ENCODE measurements at regions not wholly inside any gene's neighbourhood (a gene's known extent, or its start where the extent isn't known, plus 50 kb on each side); places are given as distances from the start of the nearest gene placed in this dataset.

GRCh38 chr15:93981706-93982105 lies 249.7 kb upstream of the MCTP2 start:
- TF ChIP-seq CTCF (IDR thresholded peaks at IDR 0.05 in 2 of 3, conservative IDR thresholded peaks at IDR 0.05 in 1 of 3; ENCODE audit: control insufficient read depth in 2 of 3, extremely low read depth in 1 of 3, insufficient read depth in 1 of 3, low read depth in 3 of 3, low read length in 3 of 3) (no peak), POLR2A (IDR thresholded peaks at IDR 0.05; ENCODE audit: low read depth, low read length) (no peak), ZNF274 (IDR thresholded peaks at IDR 0.05; ENCODE audit: insufficient read depth, insufficient read length) (no peak), CREB1 (IDR thresholded peaks at IDR 0.05; ENCODE audit: low read depth) (no peak), SUZ12 (IDR thresholded peaks at IDR 0.05; ENCODE audit: unreplicated experiment) (no peak)

All from GM12878 (cell line).